GM12865 (cell line): ENCODE measurements at regions not wholly inside any gene's neighbourhood (a gene's known extent, or its start where the extent isn't known, plus 50 kb on each side); places are given as distances from the start of the nearest gene placed in this dataset.

Source experiments
- DNase-seq: peaks from one replicate; pipeline ENCODE4 v3.0.0; 2010; ENCODE audit warnings: low read depth
- H3K4me3 ChIP-seq: 2 replicates; pipeline ENCODE4 v1.5.1; 2011; ENCODE audit warnings: mild to moderate bottlenecking, low read depth, low read length, control low read depth
- TF ChIP-seq, protein P1 (sequence below): IDR thresholded peaks from 2 replicates; pipeline ENCODE4 v1.5.1; 2011; ENCODE audit warnings: low read length, control low read depth, low read depth, inconsistent platforms; ENCODE audit not compliant: insufficient read depth; ENCODE audit errors: missing control alignments

- H3K4me3 ChIP-seq, result no peak overlapping the region
- DNase-seq, result no peak
- TF ChIP-seq, protein P1, sequence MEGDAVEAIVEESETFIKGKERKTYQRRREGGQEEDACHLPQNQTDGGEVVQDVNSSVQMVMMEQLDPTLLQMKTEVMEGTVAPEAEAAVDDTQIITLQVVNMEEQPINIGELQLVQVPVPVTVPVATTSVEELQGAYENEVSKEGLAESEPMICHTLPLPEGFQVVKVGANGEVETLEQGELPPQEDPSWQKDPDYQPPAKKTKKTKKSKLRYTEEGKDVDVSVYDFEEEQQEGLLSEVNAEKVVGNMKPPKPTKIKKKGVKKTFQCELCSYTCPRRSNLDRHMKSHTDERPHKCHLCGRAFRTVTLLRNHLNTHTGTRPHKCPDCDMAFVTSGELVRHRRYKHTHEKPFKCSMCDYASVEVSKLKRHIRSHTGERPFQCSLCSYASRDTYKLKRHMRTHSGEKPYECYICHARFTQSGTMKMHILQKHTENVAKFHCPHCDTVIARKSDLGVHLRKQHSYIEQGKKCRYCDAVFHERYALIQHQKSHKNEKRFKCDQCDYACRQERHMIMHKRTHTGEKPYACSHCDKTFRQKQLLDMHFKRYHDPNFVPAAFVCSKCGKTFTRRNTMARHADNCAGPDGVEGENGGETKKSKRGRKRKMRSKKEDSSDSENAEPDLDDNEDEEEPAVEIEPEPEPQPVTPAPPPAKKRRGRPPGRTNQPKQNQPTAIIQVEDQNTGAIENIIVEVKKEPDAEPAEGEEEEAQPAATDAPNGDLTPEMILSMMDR, result no peak
These were observed 121.3 kb upstream of the HNMT start for GRCh38 chr2:137842952-137843351.

DNA sequence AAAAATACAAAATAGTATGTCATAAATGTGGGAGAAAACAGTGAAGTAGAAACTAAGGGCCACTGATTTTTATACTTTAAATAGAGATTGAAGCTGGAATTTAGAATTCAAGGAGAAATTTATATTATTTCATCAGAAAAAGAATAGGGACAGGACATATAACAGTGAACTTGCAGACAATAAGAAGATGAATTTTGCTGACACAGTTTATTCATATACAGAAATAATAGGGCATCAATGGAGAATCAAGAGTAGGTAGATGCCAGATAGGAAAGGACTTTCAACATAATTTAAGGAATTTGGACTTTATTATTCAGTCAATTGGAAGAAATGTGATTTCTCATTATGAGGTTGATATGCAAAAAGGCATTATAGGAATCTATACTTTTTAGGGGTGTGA lies 118.9 kb upstream of the HNMT start:
- no peak for DNase-seq
- TF ChIP-seq, protein P1, result no peak

DNA sequence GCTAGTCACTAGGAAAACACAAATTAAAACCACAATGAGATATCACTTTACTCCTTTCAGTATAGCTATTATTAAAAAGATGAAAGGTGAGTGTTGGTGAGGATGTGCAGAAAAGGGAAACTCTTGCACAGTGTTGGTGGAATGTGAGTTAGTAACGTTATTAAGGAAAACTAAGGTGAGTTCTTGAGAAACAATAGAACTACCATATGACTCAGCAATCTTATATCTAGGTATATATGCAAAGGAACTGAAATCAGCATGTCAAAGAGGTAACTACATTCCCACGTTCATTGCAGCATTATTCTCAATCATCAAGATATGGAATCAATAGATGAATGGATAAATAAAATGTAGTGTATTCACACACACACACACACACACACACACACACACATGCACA lies 117.3 kb upstream of the HNMT start:
- no peak overlapping the region for H3K4me3 ChIP-seq
- TF ChIP-seq, protein P1, result no peak
- no peak for DNase-seq

More for the DNA sequence above, 118.9 kb upstream of the HNMT start:
- no peak overlapping the region for H3K4me3 ChIP-seq

GRCh38 chr2:137847443-137847842 lies 116.8 kb upstream of the HNMT start:
- DNase-seq, result no peak
- TF ChIP-seq, protein P1, result no peak

DNA sequence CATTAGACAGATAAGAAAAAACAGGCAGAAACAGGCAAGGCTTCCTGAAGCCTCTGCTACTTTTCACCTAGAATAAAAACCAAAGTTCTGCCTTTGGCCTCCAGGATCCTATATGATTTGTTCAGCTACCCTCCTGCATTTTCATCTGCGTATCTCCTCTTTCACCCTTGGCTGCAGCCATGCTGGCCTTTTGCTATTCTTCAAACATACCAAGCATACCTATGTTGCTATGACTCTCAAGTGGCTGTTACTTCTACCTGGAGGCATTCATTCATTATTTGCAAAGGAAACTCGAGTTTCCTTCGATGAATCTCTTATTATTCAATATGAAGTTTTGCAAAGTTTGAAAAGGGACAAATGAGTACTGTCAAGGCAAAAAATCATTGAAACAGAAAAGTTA lies 106.4 kb upstream of the HNMT start:
- DNase-seq, result no peak
- TF ChIP-seq, protein P1, result no peak
- no peak overlapping the region for H3K4me3 ChIP-seq

More at GRCh38 chr2:137847443-137847842, 116.8 kb upstream of the HNMT start:
- no peak overlapping the region for H3K4me3 ChIP-seq

- TF ChIP-seq, protein P1, result no peak
- no peak for DNase-seq
- no peak overlapping the region for H3K4me3 ChIP-seq
These were observed 101.6 kb upstream of the HNMT start for GRCh38 chr2:137862651-137863050.

GRCh38 chr2:137865954-137866540 lies 98.2 kb upstream of the HNMT start:
- peak; percentile 66 for DNase-seq
- TF ChIP-seq, protein P1, result peak; percentile 62
- H3K4me3 ChIP-seq, result no peak overlapping the region
